ENCODE measurements at regions not wholly inside any gene's neighbourhood (a gene's known extent, or its start where the extent isn't known, plus 50 kb on each side); places are given as distances from the start of the nearest gene placed in this dataset.
A peak's percentile ranks its signal among the peaks of the same experiment; 100 is the strongest.
"Not testable (repeated sequence)": the region's sequence is repeated elsewhere in the genome, so short reads cannot be mapped to it uniquely, and the experiment has no call there.

DNA sequence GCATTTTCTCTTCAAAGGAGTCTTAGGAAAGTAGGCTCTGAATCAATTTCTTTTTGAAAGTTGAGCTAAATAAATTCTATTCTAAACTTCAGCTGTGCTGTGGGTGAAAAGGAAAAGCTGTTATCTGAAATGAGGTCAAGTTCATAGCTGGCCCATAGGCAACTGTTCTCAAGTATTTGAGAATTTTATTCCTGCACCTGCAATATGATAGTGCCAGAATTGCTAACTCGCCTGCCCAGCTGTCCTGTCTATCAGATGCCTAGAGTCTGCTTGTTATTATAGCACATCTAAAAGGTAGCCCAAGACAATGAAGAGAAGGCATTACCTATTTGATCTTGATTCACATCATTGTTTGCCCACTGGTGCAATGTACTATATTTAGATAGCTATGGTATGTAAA is 798.7 kb downstream of the DIPK2A start:
- DNase-seq: no peak

DNA sequence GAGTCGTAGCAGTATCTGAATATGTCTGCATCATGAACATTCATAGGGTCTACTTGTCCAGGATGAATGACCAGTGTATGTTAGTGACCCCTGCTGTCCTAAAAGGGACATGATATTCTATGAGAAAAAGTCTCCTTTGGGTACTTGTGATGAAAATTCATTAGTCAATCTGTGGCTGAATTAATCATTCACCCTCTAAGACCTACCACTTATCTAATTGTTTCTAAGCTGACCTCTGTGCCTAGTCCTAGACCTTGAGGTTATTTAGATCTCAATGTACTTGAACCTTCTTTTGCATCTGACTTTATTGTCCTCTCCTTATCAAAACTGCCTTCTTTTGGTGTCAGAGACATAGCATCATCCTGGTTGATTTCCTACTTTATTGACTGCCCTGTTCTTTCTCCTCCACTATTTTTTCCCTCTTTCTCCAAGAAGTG is 799.3 kb downstream of the DIPK2A start:
- DNase-seq: no peak

DNA sequence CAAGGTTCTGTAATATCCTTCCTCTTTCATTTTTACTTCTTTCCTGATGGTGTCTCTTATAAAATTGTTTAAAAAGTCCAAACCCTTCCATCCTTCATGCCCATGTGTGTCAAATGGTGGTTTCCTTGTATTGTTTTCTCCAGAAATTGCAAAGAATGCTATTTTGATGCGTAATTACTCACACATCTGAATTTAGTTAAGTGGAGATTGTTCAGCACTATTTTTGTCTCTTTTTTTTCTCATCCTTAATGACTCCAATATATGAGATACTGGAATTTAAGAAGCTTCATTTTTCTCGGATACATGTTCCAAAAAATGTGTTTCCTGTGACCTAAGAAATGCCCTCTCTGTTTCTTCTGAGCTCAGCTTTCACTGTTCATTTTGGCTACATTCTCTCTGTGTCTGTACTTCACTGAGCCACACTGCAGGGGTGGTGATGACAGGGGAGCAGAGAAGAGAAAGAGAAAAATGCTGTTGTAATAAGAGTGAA is 799.8 kb downstream of the DIPK2A start:
- no peak for DNase-seq

DNA sequence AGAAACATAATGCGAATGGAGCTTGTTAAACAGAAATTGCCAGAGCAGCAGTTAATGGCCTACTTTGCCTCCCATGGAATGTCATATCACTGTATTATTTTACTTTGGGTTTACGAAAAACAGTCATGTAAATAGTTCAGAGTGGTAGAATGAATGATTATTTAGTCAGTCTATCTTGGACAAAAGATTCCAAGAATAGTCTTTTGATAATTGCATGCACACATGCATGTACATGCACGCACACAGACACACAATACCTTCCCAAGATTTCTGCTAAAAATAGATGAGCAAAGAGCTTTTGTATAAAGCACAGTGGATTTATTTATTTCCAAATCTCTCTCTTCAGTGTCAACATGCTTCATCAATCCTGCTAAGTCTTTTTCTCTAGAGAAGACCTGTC is 800.7 kb downstream of the DIPK2A start:
- no peak for DNase-seq

DNA sequence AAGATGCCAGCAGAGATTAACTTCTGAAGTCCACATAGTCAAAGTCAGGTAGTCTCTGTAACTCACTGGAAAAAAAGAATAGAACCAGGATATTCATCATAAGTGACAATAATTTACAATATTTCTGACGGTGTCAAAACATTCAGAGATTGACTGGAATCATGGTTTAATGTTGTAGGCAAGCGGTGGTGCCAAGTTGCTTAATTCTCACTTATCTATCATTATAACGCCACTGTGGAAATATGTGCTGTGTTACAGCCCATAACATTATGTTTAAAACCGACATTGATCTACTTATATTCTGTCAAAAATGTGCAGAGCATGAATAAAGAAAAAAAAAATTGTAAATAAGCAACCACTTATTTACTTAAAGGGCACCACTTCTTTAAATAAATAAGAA is 801.7 kb downstream of the DIPK2A start:
- no peak for DNase-seq

DNA sequence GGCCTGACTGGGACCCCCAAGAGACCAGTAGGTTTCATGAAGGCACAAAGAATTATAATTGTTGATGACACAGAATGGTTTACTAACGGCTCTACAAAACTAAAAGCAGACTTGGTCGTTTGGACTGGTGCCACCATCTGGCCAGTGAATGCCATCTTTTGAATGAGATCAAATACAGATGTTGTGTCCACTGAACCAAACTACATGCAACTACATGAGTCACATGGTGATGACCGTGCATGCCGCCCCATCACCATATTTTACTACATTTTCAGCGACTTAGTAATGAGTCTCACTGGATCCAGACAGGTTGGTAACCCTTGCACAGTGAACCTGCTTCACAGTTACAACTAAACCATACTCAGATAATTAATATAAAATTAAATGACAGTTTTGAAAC is 803.3 kb downstream of the DIPK2A start:
- DNase-seq: no peak

DNA sequence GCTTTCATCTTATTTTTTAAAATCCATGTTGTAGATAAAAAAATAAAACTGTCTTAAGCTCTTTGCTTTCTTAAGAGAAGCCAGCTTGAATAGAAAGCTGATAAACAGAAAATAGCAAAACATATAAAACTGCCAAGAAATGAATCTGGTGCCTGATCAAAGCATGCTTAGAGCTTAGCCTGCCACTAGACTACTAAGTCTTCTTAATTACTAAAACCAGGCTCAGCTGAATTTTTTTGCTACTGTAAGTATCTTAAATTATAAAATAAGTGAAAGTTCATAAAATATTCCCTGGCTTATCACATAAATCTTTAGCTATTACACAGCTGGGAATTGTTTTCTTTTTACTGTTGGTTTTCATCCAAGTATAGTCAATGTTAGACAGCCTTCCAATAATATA is 803.9 kb downstream of the DIPK2A start:
- DNase-seq: no peak

DNA sequence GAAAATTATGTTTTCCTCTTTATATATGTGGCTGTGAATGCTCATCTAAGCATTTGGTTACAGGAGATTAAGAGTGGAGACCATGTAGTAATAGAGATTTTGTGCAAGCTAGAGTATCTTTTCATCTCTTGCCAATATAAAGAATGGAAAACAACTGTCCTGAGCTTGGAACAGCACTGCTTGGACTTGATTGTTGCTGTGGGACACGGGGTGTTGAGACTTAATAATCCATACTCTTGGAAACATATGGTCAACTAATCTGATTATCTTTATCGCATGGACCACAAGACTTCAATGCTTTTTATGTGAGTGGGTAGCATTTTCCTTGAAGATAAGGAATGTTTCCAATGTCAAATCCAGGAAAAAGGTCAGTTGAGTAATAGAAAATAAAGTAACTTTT is 806.3 kb downstream of the DIPK2A start:
- no peak for DNase-seq

DNA sequence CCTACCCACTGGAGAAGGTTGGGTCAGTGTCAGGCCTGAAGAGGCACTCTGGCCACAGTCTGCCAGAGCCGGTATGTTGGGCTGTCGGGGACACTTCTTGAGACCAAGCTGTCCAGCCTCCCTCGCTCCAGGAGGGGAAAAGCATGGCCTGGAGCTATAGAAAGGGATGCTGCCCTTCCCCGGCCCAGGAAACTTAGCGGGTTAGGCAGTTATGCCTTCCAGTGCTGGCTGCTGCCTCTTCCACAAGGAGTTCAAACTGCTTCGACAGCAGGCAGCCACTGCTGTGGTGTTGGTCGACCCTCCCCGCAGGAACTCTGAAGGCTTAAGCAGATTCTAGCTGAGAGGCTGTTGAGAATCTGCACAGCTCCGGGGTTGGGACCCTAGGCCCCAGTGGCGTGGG is 819.4 kb downstream of the DIPK2A start:
- DNase-seq: no peak

DNA sequence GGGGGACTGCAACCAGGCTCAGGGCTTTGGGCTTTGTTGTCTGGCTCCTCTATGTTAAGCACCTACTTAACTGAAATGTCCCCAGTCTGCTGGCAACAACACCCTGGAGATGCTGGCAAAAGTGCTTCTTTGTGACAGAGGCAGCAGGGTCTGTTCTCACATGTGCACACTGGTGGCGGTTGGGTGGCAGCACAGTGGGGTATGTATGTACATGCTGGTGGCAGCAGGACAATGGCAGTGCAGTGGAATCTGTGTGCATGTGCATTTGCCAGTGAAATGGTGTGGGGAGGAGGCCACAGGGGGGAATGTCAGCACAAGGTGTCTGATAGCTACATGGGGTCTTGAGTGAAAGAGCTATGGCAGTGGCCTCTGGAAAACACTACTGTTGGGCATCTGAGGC is 830.3 kb downstream of the DIPK2A start:
- no peak for DNase-seq

DNA sequence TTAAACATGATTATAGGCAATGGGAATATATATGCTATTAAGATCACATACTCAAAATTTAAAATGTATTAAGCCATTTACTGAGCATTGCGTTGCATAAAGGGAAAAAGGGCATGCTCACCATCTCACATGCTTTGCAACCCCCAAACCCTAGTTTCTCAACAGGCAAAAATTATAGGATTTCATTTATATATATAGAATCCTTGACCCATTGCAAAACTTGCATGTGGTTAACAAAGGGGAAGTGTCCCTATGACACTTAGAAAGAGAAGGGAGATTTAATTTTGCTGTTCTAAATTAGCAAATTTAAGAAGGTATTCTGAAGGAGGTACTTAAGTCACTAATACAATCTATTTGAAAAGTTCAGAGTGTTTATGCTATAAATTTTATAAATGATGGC is 837.8 kb downstream of the DIPK2A start:
- peak; percentile 18 for DNase-seq

DNA sequence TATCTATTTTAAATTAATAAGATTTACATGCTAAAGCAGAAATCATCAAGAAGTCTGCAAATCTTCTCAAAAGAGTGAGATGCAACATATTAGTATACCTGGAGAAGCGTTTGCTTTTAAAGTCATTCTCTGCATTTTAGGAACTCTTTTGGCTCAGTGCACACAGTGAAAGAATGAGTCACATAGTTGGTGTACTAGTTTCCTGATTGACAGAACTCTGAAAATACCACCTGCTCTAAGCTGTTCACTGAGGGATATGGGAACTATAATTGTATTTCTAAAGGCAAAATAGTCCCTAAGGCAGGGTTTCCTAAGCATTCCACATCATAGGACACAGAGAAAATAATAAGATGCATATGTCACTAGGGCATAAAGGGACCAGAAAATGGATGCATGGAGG is 838.5 kb downstream of the DIPK2A start:
- no peak for DNase-seq

DNA sequence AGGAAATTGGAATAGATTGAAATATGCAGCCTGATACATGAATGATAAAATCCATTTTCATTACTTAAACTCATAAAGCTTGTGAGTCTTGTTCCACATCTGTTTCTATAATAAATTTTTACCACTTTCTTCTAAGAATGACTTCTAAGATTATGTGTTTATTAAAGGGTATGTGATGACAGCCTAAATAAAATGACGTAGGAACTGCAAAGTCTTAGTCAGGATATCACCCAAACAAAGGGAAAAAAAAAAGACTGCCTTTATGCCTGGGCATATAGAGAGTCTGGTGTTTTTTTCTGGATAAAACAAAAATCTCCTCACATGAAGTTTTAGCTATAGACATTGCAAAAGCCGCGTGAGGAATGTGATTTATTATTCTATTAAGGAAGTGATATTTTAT is 844.0 kb downstream of the DIPK2A start:
- no peak for DNase-seq

DNA sequence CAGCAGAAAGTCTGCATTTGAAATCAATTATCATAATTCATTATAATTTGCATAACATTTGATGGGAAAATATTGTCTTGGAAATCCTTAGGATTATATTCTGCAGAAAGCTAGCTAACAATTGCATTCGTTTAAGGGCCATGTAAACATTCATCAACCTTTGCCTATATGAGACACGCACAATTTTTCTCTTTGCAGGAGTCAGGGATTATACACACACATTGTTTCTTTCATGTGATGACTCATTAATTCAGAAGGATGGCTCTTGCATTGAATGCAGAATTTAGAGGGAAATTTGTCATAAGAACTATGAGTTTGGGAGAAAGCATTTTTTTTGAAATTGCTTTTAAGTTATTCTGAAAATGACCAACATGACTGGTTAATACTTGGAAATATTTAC is 844.7 kb downstream of the DIPK2A start:
- DNase-seq: no peak

DNA sequence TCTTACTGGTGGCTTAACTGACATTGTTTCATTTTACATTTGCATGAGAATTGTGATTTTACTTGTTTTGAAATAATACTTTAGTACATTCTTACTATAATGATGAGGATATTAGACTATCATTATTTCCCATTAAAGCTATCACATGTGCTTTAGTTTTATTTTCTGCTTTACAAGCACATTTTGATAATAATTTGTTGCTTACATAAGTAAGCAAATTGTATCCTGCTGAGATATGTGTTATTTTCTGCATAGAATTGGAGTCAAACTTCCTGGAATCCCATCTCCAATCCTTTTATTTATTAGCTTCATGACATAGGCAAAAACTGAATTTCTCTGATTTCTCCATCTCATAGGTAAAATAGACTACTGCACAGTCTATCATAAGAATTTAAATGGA is 847.4 kb downstream of the DIPK2A start:
- no peak for DNase-seq

DNA sequence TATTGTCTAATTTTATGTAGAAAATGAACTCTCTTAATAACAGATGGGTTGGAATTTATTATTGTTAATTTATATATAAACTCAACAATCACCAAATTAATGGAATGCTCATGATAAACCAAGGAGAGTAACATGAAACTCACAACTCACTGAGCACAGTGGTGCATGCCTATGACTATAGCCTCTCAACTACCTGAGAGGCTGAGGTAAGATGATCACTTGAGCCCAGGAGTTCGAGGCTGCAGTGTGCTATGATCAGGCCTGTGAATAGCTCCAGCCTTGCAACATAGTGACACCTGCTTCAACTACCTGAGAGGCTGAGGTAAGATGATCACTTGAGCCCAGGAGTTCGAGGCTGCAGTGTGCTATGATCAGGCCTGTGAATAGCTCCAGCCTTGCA is 848.6 kb downstream of the DIPK2A start:
- not testable (repeated sequence) for DNase-seq

DNA sequence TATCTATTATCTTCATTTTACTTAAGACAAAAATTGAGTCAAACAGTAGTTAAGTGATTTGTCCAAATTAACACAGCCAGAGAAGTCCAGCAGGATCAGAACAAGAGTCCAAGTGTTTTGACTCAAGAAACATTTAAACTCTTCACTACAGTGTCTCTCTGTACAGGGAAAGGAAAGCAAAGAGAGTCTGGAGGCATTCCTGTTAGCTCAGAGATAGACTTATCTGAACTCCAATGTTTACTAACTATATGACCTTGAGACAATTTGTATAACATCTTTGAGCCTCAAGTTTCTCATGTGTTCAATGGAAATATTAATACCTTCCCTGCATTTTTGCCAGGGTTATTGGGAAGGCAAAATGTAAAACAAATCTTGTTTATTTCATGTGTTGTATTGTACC is 849.1 kb downstream of the DIPK2A start:
- no peak for DNase-seq

DNA sequence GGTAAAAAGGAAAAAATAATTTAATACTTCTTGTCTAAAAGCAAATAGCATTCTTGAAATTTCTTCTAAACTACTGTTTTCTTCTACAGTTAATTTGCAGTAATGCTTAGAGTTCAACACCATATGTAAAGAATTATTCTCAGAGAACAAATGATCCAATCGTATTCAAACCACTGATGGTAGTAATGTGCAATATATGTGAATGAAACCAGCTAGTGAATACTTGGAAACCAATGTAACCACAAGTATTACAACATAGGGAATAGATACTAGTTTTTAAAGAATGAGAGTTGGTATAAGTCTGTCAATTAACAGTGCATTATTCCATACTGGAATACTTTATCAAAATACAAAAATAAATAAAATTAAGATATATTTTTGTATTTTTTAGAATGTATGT is 850.0 kb downstream of the DIPK2A start:
- DNase-seq: no peak

DNA sequence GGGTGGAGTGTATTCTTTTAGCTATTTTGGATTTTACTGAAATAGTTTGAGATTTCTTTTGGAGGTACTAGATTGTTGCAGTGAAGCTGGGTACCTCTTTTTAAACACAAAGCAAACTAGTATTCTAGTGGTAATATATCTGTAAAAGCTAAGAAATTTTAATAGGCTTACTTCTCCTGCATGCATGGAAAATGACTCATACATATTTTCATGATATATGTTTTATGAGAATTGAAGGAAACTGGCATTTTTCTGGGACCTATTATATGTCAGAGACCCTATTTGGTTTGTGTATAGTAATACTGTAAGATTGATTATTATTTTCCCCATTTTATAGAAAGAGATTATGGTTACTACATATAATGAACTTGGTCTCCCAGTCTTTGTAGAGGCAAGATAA is 851.0 kb downstream of the DIPK2A start:
- DNase-seq: no peak

DNA sequence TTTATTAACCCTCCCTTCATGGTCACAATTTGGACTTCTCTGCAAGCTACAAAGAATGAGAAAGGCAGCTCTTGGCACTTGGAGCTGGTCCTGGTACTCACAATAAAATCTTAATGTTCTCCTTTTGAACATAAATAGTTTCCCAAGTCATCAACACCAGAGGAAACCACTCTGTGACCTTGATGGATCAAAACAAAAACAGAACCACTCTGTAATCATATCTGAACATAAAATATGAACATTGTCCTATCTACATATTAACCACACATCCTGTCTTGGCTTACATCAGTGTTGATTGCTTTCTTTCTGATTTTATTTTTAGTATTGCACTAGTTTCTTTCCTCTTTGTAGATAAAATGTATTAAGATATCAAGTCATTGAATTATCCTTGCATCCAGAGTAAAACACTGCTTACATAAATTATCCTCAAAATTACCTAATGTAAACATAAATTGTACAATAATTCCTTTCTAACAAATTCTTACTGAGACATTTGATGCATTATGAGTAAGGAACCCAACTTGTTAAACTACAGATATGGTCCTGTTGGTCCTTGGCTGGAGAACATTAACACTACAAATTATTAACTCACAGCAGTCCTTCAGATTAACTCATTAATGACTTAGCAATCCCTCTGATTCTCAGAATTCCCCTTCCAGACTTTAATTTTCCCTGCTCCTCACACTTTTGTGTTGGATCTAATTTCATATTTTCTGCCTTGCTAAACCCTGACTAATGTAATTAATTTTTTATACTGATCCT is 860.5 kb downstream of the DIPK2A start:
- DNase-seq: no peak

DNA sequence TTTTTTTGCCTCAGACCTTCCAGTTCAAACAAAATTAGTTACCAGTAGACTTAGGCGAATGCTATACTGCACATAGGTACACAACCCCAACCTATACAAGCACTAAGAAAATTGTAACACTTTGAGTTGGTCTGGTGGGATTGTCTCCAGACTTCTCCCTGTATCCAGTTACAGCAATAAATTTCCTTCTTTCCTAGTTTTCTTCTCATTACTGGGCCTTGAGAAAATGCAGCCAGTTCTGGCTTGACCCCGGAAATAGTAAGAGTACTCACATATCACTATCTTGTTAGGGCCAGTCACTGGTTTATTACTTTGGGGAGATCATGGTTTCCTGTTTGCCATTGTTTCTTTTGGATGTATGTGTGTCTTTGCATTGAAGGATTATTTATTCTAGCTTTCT is 868.4 kb downstream of the DIPK2A start:
- no peak for DNase-seq

DNA sequence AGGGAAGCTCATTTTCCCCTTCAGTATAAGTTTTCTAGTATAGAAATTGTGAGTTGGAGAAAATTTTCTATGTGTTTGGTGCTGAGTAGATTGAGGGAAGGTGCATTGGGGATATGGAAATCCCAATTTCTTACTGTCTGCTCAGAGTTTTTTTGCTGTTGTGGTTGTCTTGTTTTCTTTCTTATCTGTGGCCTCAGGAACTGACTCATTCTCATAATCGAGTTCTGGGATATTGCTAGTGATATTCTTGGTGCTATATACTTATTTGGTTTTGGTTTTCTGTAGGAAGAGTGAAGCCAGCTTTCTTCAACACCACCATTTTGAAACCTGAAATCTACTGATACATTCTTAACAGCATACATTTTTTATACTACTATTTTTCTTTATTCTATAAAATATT is 869.2 kb downstream of the DIPK2A start:
- no peak for DNase-seq

DNA sequence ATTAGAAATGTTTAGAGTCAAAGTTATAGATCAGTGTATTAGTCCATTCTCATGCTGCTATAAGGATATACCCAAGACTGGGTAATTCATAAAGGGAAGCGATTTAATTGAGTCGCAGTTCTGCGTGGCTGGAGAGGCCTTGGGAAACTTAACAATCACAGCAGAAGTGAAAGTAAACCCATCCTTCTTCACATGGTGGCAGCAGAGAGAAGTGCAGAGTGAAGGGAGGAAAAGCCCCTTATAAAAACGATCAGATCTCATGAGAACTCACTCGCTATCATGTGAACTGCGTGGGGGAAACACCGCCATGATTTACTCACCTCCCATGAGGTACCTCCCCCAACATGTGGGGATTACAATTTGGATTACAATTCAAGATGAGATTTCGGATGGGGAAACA is 871.5 kb downstream of the DIPK2A start:
- no peak for DNase-seq

DNA sequence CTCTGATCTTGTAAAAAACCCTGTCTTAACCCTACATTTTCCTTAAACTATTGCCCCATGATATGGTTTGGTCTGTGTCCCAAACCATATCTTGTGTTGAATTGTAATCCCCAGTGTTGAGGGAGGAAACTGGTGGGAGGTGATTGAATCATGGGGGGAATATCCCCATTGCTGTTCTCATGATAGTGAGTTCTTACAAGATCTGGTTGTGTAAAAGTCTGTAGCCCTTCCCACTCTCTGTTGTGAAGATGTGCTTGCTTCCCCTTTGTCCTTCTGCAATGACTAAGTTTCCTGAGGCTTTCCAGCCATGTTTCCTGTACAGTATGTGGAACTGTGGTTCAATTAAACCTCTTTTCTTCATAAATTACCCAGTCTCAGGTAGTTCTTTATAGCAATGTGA is 881.4 kb downstream of the DIPK2A start:
- DNase-seq: no peak

DNA sequence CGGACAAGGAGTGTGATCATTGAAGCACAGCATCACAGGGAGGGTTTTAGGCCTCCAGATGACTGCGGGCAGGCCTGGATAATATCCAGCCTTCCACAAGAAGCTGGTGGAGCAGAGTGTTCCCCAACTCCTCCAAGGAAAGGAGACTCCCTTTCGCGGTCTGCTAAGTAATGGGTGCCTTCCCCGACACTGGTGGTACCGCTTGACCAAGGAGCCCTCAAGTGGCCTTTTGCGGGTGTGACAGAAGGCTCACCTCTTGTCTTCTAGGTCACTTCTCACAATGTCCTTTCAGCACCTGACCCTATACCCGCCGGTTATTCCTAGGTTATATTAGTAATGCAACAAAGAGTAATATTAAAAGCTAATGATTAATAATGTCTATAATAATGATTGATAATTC is 882.4 kb downstream of the DIPK2A start:
- DNase-seq: not testable (repeated sequence)

Data from SIG-M5 (cell line).